ENCODE measurements at regions not wholly inside any gene's neighbourhood (a gene's known extent, or its start where the extent isn't known, plus 50 kb on each side); places are given as distances from the start of the nearest gene placed in this dataset.

GRCh38 chr11:19506816-19507486, 205.7 kb upstream of the NAV2 start:
- Histone ChIP-seq H3K36me3 (no peaks in the 10 kb centered on the region), H3K27ac (no peak overlapping the region), H3K4me1 (peaks cover 0 to 19% of the 10 kb centered on the region in 2 donors), H3K4me3 (no peak overlapping the region), H3K9me3 (no peaks in the 10 kb centered on the region), H3K27me3 (no peaks in the 10 kb centered on the region)
- no peak for DNase-seq (ENCODE audit: low spot score)
- no peak for TF ChIP-seq CTCF (IDR thresholded peaks at IDR 0.05)

- Histone ChIP-seq H3K27me3 (no peaks in the 10 kb centered on the region), H3K4me3 (no peak overlapping the region), H3K27ac (no peak overlapping the region), H3K9me3 (no peaks in the 10 kb centered on the region), H3K4me1 (peaks cover 0 to 6% of the 10 kb centered on the region in 2 donors), H3K36me3 (no peaks in the 10 kb centered on the region)
- no peak for DNase-seq (ENCODE audit: low spot score)
- no peak for TF ChIP-seq CTCF (IDR thresholded peaks at IDR 0.05)
Observed at GRCh38 chr11:19502691-19503253, 209.9 kb upstream of the NAV2 start.

GRCh38 chr11:19501631-19502030, 211.0 kb upstream of the NAV2 start:
- TF ChIP-seq CTCF (IDR thresholded peaks at IDR 0.05) = no peak
- H3K36me3 ChIP-seq = no peaks in the 10 kb centered on the region
- no peak overlapping the region for H3K27ac ChIP-seq
- H3K9me3 ChIP-seq = no peaks in the 10 kb centered on the region
- no peaks in the 10 kb centered on the region for H3K27me3 ChIP-seq
- no peak for DNase-seq (ENCODE audit: low spot score)
- no peak overlapping the region for H3K4me3 ChIP-seq
- H3K4me1 ChIP-seq = peaks cover 0 to 6% of the 10 kb centered on the region in 2 donors

- Histone ChIP-seq H3K9me3 (peaks cover 0 to 4% of the 10 kb centered on the region in 2 donors), H3K27ac (no peak overlapping the region), H3K27me3 (no peaks in the 10 kb centered on the region), H3K4me1 (peaks cover 0 to 6% of the 10 kb centered on the region in 2 donors), H3K4me3 (no peak overlapping the region), H3K36me3 (no peaks in the 10 kb centered on the region)
- no peak for TF ChIP-seq CTCF (IDR thresholded peaks at IDR 0.05)
- DNase-seq (ENCODE audit: low spot score) = no peak
Observed at GRCh38 chr11:19499999-19500398, 212.6 kb upstream of the NAV2 start.

GRCh38 chr11:19499026-19499669, 213.5 kb upstream of the NAV2 start:
- Histone ChIP-seq H3K27me3 (no peaks in the 10 kb centered on the region), H3K4me1 (peaks cover 0 to 6% of the 10 kb centered on the region in 2 donors), H3K4me3 (no peak overlapping the region), H3K36me3 (no peaks in the 10 kb centered on the region), H3K27ac (no peak overlapping the region), H3K9me3 (peaks cover 0 to 4% of the 10 kb centered on the region in 2 donors)
- no peak for DNase-seq (ENCODE audit: low spot score)
- TF ChIP-seq CTCF (IDR thresholded peaks at IDR 0.05) = no peak

Measured in right atrium auricular region (tissue), 2 donors.